Left forelimb (tissue), 1 donor: ENCODE measurements at regions not wholly inside any gene's neighbourhood (a gene's known extent, or its start where the extent isn't known, plus 50 kb on each side); places are given as distances from the start of the nearest gene placed in this dataset.

ENCODE experiments used
- DNase-seq: peaks from one replicate; pipeline ENCODE4 v3.0.0-alpha.2; 2018; ENCODE audit warnings: low spot score

DNA sequence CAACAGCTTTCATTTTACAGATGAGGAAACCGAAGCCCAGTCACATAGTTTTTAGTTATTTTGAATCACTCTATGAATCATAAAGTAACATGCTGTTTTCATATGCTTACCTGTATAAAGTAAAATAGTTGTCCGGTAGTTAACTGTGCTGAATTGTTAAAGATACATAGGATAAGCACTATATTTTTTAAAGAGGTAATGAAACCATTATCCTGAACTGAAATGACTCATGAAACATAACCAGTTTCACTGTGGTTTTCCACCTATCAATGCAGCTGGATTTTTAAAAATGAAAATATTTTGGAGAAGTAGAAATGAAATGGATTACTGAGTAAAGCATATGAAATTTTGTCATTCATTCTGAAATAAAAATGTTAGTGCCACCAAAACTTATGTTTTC is 655.0 kb downstream of the OLFM4 start:
- DNase-seq: no peak

DNA sequence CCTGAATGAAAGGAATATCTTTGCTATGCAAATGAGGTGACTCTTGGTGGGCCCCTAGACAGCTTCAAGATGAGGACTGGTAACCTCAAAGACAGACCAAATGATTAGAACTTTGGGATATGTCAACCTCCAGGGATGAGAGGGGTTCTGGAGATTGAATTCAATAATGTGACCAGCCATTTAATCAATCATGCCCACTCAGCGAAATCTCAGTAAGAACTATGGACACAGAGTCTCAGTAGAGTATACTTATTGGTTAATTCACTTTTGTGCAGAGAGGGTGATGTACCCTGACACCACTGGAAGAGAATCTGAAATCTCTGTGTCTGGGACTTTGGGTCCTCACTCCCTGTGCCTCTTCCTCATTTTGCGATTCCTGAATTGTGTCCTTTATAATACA is 662.8 kb downstream of the OLFM4 start:
- no peak for DNase-seq

DNA sequence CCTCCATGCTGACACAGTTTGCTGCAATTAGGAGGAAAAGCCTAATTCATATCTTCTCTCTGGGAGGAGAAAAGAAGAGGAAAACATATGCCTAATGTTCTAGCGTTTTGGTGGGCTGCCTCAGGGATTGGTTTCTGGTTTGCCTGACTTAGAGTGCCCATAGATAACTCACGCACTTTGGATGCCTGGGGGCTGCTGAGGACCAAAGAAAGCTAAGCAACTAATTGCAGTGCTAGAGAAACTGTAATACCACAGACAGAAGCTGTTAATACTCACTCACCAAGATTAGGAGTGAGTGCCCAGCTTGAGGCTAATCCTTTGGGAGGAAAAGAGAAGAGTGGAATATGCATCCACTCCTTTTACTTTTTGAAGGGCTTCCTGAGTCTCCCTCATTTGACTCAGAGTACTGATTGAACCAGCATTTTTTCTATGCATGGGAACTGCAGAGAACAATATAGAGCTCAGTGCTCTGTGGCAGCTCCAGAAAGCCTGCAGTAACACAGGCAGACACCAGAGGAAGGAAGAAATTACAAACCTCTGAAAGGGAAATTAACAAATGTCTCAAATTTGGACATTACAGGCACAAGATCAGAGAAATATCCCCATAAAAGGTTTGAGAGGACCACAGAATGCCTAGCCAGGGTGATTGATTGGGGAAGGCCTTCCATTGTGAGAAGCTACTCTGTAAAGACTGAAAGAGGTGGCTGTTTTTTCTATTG is 666.4 kb downstream of the OLFM4 start:
- no peak for DNase-seq

- DNase-seq: no peak
These were observed 674.9 kb downstream of the OLFM4 start for GRCh38 chr13:53703371-53704080.

GRCh38 chr13:53719281-53719680 is 690.7 kb downstream of the OLFM4 start:
- DNase-seq: no peak

DNA sequence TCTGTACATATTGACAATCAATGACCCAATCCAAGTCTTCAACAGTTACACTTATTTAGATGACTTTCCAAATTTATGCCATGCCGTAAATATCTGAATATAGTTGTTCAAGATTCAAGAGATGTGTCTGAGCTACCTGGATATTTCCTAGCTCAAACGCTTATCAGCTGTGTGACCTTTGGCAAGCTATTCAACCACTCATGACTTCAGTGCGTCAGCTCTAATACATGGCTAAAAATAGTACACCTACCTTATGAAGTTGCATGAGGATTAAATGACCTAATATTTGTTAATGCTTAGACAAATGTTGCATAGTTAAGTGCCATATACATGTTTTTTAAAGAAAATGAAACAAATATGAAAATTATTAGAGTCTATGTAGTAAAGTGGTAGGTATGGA is 704.1 kb downstream of the OLFM4 start:
- DNase-seq: no peak

DNA sequence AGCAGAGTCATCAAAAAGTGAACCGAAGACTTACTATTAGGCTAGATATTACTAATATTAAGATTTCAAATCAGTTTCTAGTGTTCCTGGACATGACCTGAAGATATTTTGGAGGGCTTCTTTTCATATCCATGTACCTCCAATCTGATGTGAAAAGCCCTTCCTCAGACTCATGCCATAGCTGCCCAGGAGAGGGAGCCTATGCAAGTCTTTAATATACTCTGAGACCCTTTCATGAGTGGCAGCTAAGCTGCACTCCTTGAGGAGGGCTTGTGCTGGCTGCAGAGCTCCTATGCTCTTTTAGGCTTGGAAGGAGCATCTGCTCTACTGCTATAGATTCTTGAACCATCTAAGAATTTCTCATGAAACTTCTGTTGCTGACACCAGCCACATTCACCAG is 715.3 kb downstream of the OLFM4 start:
- no peak for DNase-seq

GRCh38 chr13:53747825-53748224 is 719.2 kb downstream of the OLFM4 start:
- DNase-seq: no peak

GRCh38 chr13:53749306-53749705 is 720.7 kb downstream of the OLFM4 start:
- DNase-seq: no peak

- DNase-seq: no peak
These were observed 730.4 kb downstream of the OLFM4 start for GRCh38 chr13:53759016-53759415.

GRCh38 chr13:53775807-53776206 is 747.2 kb downstream of the OLFM4 start:
- DNase-seq: no peak

- DNase-seq: no peak
These were observed 750.3 kb downstream of the OLFM4 start for GRCh38 chr13:53778937-53779336.

- no peak for DNase-seq
These were observed 753.3 kb downstream of the OLFM4 start for GRCh38 chr13:53781941-53782340.

DNA sequence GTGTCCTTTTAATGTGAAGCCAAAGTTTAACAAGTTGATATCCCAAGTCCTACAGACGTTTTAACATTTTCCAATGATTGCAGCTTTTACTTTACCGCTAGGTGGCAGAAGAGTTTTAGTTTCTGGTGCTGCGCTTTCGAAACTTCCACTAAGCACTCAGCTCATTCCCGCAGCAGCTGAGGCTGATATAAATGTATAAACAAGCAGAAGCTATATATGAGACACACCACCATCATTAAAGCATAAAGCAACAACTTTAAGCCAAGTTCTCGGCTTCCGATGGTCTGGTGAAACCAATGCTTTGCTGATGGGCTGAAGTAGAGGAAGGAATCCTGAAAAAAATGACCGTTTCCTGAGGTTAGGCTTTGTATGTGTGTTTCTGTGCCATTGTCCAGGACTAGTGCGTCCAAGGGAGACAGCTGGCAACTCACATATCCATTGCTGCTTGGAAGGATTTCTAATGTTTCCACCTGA is 753.9 kb downstream of the OLFM4 start:
- no peak for DNase-seq

- DNase-seq: no peak
These were observed 754.9 kb downstream of the OLFM4 start for GRCh38 chr13:53783471-53783870.

DNA sequence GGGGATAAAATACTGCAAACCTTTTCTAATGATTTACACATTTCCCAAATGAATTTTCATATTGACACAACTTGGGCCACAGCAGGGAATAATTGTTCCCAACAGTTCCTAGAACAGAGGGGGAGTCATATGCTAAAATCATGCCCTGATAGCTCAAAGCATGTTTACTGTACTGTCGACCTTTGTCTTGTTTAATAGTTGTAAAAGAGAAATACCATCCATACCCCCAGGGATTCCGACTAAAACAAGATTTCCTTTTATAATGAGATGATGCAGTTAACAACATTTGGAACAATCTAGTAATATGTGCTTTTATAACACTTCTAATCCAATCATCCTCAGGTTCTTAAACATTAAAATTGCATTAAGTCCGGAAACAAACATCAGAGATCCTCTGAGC is 759.7 kb downstream of the OLFM4 start:
- no peak for DNase-seq

DNA sequence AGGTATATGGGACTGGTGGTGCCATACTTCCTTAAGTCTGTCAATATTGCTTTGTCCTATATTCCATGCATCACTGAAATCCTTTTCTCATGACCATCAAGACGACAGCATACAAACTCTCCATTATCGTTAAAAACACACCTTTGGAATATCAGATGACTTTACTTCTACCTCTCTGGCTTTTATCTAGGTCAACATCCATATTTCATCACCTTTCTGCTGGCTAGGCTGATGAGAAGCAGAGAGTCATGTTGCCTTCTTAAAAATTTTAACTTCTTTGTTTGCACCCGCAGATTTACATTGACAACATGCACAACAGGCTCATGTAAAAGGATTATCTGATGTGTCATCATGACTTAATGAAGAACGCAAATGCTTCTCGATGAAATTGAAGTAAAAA is 771.4 kb downstream of the OLFM4 start:
- no peak for DNase-seq

DNA sequence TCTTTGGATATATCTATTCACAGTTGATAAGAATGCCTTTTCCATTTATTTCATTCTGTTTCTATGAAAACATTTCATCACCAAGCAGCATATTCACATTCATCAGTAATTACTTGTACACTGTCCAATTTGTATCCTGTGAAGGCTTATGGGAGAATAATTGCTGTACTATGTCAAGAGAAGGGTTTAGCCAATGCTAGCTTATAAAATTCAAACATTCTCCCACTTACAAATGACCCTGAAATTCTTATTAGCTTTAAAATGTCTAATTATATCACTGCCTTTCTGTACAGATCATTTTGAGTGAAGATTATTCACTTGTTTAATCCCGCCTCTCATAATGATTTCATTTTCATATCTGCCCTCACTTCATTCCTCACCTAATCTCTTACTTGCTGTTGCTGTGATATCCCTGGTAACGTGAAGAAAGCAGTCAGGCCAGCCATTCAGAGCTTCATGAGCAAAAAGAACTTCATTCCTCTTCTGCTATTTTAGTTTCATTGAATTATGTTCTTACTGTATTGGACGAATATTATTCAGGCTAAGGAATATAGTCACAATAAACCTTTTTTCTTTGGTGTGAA is 778.7 kb downstream of the OLFM4 start:
- DNase-seq: no peak

- no peak for DNase-seq
These were observed 793.0 kb downstream of the OLFM4 start for GRCh38 chr13:53821632-53822031.

DNA sequence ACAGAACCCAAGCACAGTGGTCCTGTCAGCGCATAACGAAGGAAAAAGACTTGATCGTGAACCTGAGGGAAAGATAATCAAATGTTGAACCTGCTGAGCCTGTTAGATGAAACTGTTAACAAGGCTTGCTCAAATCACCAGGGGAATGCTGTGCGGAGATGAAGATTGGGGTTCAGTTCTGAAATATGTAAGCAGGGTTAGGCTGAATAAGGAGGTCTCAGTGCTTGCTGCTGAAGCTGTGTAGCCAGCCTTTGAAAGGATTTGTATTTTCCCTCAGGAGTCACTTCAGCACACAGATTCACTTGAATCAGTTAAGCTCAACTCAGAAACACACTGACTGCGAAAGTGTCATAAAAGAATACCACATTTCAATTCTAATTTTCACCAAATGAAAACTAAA is 793.5 kb downstream of the OLFM4 start:
- no peak for DNase-seq

DNA sequence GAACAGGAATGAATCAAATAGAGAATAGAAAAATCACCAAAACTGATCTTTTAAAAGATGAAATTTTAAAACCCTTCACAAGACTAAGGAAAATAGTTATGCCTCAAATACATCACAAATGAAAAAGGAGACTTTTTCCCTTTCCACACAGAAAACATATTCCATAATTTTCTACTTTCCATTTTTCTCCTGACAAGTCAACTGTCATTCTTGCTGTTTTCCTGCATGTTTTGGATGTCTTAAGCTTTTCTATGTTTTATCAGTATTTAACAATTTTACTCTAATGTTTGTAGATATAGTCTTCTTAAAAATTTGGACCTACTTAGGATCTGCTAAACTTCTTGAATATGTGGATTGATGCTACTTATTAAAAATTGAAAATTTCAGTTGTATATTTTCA is 810.8 kb downstream of the OLFM4 start:
- DNase-seq: no peak

DNA sequence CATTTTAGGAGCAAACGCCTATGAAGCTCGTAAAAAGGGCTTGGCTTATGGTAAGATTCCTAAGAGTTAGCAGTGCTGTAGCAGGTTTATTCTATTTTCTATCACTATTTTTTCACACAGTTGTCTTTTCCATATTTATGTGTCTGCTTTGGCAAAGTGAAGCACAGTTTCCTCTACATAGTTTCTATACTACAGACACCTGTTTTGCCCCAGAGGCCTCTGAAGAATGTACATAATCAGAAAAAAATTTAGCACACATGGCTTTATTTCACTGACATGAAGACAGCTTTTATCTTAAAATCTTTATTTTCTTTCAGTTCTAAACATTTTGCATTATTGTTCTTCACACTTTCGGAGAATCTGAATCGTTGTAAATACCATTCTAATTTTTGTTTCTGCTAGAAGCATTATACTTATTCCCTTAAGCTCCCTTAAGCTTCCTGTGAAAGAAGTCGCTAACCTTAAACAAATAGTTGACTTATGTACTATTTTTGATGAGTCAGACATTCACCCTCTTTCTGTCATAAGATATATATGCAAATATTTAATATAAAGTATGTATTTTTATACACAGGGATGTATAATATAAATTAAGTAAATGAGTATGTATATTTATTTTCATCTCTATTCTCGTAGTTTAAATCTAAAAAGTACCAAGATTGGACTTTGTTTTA is 816.0 kb downstream of the OLFM4 start:
- DNase-seq: no peak

- DNase-seq: no peak
These were observed 818.9 kb downstream of the OLFM4 start for GRCh38 chr13:53847502-53847901.
